ENCODE measurements at regions not wholly inside any gene's neighbourhood (a gene's known extent, or its start where the extent isn't known, plus 50 kb on each side); places are given as distances from the start of the nearest gene placed in this dataset.
"Not testable (repeated sequence)": the region's sequence is repeated elsewhere in the genome, so short reads cannot be mapped to it uniquely, and the experiment has no call there.

DNA sequence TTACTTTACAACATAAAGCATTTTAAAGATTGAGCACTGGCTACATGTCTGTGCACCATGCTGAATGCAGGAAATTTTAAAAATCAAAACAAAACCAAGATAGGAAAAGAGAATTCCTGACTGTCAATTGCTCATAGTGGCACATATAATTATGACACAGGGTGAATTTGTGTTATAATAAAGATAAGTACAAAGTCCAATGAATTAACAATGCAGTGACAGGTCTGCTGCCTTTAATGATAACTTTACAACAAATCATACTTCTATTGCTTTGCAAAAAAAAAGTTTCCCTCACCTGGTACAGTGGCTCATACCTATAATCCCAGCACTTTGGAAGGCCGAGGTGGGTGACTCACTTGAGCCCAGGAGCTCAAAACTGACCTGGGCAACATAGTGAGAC is 93.8 kb upstream of the OSBPL8 start:
- DNase-seq (ENCODE audit: low read depth) = no peak

DNA sequence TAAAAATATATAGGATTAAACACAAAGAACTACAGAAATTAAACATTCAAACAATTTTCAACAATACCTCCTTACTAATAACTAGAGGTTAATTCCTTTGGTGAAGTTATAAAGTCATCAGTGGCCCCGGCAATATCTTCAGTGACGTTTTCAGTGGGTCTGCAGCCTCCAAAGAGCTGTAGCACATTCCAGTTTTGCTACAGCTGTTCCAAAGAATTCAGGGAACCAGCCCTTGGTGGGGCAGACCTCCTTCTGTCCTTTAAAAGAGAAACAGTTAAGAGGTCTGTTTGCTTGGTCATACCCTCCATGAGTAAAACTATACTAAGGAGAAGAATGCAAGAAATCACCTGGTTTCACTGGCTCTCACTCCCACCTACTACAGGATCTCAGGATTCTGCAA is 99.2 kb upstream of the ZDHHC17 start:
- DNase-seq (ENCODE audit: low read depth) = peak; percentile 78

DNA sequence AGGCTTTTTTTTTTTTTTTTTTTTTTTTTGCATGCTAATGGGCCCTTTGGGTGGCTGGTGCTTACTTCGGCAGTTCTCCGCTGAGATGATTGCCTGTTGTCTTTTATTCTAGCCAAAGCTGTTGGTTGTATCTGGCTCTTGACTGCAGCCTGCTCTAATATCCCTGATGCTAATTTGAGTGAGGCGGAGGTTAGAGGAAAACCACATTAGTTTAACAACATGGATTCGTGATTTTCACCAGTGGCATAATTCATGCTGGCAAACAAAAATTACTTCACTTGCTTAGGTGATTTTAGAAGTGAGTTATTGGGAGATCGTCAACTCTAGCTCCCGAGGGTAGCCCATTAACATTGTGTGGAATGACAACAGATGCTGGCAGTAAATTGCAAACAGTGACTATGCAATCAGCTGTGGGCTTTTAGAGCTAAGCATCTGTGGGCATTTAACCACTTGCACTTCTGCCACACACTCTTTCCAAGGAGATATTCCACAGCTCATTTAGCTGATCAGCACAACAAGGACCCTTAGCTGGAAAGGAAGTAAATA is 97.6 kb upstream of the ZDHHC17 start:
- DNase-seq (ENCODE audit: low read depth) = peak; percentile 87

DNA sequence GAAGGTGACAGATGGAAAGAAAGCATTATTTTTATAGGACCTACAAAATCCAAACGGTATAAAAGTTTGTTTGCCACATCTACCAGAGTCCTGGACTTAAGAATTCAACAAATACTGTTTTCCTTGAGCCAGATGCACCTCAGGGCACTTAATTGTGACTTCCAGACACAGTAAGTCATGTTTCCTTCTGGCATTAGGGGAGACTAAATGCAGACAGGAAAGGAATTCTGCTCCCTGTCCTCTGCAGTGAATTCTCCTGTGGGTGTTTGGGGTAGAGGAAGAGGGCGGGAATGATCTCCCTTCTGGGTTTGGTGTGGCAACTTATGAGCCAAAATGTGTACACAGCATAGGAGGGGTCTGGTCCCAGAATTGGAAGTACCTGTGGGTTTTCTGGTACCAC is 93.9 kb upstream of the ZDHHC17 start:
- peak; percentile 25 for DNase-seq (ENCODE audit: low read depth)

DNA sequence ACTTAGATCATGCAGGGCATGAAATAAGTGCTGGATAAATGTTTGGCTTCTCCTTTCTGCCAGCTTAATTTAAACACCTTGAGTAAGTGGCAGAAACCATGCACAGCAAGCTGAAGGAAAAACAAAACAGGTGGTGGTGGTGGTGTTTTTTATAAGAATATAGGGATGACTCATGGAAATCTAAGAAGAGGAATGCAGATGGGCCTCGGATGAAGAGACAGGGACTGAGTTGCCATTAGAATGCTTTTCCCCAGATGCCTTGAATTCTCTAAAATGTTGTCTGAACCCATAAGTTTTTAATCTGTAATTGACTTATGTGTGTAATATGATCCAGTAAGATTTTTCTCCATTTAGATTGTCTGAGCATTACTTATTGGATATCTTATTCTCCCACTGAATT is 93.1 kb upstream of the ZDHHC17 start:
- DNase-seq (ENCODE audit: low read depth) = peak; percentile 80

DNA sequence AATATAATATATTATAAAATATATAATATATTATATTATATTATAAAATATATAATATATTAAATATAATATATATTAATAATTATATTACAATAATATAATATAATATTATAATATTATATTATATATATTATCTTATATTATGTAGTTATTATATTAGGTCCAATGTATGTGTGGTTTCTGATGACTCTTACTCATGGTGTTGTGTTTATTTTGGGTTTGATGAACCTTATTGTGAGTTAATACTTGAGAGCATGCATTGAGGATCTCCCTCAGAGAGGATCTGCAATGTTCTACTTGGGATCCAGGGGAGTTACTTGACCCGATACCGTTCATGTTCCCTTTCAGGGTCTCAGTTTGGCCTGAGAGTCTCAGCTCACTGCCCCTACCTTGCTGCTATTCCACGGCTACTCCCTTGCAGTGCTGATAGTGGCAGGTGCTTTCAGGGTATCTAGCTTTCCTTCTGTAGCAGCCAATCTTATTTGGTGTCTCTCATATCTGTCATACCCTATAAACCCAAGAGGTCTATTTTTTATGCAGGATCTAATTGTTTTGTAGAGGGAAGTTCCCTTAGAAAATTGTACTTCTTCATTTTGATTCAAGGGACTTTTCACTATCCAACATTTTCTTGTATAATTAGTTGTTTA is 89.1 kb upstream of the ZDHHC17 start:
- no peak for DNase-seq (ENCODE audit: low read depth)

DNA sequence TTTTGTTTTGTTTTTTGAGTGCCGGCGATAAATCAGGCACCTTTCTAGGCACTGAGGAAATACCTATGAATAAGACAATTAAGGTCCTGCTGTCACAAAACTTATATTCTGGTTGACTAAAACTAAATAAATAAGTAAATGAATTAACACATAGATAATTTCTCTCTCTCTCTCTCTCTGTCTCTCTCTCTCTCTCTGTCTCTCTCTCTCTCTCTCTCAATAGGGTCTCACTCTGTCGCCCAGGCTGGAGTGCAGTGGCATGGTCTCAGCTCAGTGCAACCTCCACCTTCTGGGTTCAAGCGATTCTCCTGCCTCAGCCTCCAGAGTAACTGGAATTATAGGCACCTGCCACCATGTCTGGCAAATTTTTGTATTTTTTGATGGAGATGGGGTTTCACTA is 87.7 kb upstream of the ZDHHC17 start:
- DNase-seq (ENCODE audit: low read depth) = not testable (repeated sequence)

DNA sequence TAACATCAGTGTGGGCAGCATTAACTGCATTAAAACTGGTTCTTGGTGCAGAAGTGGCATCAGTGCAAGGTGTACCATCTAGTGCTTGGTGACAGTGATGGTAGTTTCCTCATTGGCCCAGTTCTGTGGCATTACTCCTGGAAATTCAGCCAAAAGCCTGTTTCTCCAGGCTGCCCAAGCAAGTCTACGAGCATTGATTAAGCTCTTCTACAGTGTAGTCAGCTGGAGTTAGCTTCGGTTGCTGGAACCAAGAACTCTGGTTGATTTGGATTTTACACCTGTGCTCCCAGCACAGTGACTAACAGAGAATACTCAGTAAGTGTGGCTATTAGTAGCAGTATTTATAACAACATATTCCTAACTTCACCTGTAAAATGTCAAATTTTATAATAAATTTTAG is 84.9 kb upstream of the ZDHHC17 start:
- no peak for DNase-seq (ENCODE audit: low read depth)

DNA sequence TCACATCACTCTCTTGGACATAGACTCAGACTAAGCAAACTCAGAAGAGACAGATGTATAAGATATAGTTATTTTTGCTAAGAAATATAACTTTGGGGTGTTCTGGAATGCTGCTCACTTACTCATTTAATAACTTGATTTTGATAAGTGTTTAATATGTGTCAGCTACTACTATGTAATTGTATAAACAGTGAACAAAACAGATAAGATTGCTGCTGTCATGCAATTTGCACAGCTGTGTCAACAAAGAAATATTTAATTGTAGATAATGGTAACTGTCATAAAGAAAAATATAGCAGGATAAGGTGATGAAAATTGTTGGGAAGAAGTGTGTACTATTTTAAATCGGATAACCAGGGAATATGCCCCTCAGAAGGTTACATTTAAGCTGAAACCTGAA is 84.1 kb upstream of the ZDHHC17 start:
- no peak for DNase-seq (ENCODE audit: low read depth)

DNA sequence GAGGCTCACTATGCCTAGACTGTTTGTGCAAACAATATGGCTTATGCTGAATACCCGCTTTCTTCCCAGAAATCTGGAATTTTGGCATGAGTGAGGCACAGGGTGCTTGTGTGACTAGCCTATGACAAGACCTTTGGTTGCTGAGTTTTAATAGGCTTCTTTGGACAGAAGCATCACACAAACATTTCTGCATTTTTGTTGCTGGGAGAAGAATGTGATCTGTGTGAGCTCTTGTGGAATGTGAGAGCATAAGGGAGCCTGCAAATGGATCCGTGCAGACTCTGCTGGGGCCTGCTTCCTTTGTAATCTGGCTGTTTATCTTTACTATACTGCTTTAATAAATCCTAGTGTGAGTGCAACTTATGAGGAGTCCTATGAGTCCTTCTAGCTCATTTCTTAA is 83.0 kb upstream of the ZDHHC17 start:
- DNase-seq (ENCODE audit: low read depth) = peak; percentile 34

DNA sequence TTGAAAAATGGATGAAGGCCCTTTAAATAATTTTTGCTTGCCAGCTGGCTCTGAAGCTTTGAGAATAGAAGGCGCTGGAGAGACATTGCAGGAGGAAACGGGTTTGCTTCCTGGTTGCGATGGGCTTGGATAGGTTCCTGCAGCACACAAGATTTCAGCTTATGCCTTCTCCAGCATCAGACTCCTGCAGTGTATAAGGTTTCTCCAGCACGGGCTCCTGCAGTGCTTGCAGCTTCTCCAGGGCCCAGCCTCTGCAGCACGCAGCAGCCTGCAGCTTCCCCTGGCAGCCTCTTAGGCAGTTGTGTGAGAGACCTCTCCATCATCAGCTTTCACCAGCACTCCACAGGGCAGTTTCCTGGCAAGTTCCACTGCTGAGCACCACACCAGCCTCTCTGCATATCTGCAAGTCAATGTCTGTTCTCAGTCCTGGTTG is 78.7 kb upstream of the ZDHHC17 start:
- DNase-seq (ENCODE audit: low read depth) = peak; percentile 39

DNA sequence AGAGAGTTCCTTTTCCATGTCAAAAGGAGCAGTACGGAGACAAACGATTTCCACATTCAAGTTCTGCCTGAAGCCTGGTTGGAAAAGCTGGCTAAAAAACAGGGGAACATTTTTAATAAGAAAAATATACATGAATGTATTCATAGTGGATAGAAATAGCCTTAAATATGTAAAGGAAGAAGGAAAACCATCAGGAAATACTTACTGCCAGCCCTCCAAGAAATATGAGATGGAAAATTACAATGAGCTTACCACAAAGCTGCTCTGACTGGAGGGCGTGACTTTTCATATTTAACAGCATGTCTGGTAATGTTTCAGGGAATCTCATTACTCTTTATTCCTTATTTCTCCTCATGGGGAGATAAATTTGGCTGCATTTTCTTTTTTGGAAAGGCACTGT is 75.9 kb upstream of the ZDHHC17 start:
- peak; percentile 55 for DNase-seq (ENCODE audit: low read depth)

DNA sequence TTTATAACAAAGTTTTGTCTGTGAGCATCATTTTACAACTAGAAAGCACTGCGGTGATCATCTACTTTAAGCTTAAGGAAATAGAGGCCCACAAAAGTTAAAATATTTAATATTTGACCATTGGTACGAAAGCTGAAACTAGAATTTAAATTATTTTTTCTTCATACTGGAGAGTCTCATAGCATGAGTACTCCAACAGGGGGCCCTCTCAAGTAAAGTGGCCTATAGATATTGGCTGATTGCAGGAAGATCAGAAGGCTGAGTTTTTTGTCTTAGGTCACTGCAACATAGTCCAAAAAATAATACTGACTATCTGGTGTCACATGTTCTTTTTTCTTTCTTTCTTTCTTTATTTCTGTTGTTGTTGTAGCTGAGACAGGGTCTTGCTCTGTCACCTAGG is 75.3 kb upstream of the ZDHHC17 start:
- DNase-seq (ENCODE audit: low read depth) = no peak

DNA sequence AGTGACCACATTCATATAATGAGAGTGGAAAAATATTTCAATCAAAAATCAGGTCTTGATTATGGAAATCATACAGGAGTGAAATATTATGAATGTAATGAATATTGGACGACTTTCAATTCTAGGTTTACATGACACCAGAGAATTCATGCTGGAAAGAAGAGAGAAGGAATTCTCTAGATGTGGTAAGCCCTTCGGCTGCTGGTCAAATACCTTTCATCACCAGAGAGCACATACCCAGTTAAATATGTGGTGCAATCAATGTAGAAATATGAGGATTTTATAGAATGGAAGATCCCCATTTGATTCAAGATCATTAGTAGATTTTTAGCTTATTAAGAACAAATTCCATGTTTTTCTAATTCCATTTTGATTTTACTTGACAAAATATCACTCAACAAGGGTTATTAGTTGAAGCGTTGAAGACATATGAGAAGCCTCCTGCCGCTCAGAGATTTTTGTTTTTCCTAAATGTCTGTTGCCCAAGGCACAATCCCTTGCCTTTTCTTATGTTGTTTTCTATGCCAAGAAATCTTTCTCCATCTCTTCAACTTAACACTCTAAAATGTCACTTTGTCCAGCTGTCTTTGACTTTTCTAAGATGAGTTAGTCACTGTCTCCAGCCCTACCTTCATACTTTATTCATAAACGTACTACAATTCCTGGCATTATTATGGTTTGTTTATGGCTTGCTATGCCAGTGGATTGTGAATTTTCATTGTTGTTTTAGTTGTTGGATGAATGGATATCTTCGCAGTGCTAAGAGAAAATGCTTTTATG is 72.8 kb upstream of the ZDHHC17 start:
- DNase-seq (ENCODE audit: low read depth) = peak; percentile 52

DNA sequence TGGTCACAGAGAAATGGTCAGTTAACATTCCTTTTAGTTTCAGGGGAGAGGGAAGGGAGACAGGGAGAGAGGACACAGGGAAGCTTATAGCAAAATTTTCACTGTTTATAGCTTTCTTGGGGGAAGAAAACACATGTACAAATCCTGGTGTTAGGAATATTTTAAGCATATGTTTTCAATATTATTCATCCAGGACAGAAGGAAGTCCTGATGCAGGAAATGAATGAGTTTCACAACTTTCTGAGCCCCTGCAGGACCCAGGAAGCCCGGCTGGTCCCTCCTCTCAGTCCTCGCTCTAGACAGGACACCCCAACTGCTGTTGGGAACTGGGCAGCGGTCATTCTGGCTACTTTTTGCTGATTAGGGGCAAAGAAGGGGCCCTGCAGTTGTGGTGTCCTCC is 71.1 kb upstream of the ZDHHC17 start:
- no peak for DNase-seq (ENCODE audit: low read depth)

DNA sequence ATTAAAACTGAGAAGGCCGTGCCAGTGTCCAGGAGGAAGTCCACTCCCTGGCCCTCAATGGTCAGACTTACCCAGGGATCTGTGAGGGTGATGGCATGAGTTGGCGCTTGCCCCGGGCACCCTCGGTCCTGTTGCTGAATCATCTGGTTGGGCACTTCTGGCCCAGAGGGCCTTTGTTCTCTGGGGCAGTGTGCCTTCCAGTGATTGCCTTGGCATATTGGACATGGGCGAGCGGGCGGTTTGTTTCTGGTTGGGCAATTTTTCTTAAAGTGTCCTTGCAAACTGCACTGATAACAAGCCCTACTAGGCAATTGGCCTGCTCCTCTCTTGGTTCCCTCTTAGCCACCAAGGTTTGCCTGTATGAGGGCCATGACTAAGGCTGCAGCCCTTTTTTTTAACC is 69.5 kb upstream of the ZDHHC17 start:
- DNase-seq (ENCODE audit: low read depth) = no peak

DNA sequence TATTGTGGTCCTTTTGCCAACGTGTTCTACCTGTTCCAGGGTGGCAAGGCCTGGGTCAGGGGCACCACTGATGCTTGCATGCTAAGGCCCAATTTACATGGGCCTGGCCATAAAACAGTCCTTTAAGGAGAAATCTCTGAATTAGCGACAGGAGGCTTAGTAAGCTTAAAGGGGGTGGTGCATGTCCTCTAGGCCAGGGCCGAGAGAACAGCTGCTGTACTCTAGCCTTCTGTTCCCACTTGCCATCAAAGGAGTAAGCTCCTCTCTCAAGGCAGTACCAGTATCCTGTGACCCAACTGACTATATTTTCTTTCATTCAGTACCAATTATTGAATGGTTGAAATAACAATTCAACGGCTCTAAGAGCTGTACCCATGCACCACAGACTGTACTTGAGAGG is 67.7 kb upstream of the ZDHHC17 start:
- peak; percentile 32 for DNase-seq (ENCODE audit: low read depth)

DNA sequence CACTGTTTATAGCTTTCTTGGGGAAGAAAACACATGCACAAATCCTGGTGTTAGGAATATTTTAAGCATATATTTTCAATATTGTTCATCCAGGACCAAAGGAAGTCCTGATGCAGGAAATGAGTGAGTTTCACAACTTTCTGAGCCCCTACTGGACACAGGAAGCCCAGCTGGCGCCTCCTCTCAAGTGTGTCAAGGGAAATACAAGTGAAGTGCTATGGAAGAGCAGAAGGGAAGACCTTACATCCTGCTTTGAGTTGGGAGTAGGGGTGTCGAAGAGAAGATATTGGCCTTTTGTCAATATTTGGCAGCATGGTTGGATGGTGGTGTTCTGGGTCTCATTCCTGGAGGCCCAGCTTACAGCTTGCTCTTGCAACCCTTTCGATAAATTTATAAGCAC is 66.1 kb upstream of the ZDHHC17 start:
- DNase-seq (ENCODE audit: low read depth) = no peak

DNA sequence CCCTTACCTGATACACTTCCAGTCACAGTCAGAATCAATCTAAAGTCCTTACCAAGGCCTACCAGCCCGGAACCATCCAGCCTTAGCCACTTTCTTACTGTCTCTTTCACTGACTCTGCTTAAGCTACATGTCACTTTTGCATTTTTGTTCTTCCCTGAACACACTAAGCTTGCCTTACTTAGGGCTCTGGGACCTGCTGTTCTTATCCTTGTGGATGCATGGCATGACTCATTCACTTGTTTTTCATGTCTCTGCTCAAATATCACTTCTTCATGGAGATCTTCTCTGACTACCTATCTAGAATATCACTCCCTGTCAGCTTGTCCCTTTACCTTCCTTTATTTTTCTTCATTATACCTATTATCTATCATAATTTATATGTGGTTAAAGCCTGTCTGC is 65.6 kb upstream of the ZDHHC17 start:
- DNase-seq (ENCODE audit: low read depth) = peak; percentile 38

DNA sequence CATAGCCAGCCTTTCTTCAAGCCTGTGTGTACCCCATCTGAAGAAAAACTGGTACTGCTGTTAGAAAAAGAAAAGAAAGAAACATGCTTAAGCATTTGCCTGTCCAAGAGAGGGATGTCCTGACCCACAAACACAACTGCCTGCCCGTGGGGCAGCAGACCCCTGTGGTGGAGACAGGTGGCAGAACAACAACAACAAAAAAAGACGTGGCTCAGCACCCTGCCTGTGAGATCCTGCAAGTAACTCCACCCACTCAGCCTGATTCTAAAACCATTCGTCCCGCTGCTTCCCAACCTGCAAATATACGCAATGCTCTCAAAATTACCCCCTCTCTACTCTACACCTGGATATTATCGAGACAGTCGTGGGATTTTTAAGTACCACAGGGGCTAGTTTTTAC is 64.9 kb upstream of the ZDHHC17 start:
- peak; percentile 49 for DNase-seq (ENCODE audit: low read depth)

DNA sequence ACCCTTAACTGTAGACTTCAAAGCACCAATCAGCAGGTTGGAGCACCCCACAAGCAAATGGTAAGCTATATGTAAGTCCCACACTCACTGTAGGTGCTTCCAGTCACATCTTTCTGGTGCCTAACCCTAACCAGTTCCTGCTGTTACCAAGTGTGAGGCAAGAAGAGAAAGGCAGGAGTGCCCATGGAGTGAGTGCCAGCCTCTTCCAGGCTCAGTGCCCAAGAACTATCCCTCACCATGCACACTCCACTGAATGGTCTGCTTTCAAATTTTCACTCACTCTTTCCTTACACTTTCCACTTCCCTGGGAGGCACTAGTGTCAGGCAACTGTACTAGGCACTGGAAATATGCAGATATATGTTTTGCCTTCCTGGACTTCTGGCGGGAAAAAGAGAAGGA is 62.2 kb upstream of the ZDHHC17 start:
- DNase-seq (ENCODE audit: low read depth) = no peak

DNA sequence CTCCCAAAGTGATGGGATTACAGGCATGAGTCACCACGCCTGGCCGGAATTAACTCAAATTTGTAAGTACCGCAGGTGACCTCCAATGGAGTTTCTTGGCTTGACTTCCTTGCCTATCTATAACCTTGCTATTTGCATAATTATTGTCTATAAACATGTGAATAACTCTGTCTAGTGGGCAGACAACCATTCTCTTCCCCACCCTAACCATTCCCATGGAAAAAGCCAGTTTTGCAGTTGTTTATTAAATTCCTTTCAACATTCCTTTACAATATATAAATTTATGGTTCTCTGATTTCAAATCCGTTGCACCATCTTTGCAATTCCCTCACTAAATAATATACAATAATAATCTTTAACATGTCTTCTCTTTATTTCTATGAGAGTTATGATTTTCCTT is 61.0 kb upstream of the ZDHHC17 start:
- no peak for DNase-seq (ENCODE audit: low read depth)

DNA sequence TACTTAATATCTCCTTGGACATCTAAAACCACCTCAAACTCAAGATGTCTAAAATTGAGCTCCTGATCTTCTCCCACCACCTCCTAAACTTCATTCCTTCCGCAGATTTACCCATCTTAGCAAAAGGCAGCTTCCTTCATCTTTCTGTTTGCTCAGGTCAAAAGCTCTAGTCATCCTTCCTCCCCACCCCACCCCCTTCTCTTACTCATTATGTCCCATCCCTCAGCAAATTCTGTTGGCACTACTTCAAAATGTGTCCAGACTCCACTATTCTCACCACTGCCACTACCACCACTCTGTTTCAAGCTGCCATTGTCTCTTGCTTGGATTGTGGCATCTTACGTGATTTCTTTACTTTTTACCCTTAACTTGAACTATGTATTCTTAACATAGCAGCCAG is 59.2 kb upstream of the ZDHHC17 start:
- no peak for DNase-seq (ENCODE audit: low read depth)

Data from myocyte (in vitro differentiated cells).